H9 (cell line): ENCODE measurements at regions not wholly inside any gene's neighbourhood (a gene's known extent, or its start where the extent isn't known, plus 50 kb on each side); places are given as distances from the start of the nearest gene placed in this dataset.

Experiments used
- DNase-seq: peaks from one replicate; pipeline ENCODE4 v3.0.0-alpha.2; 2017
- H2AFZ ChIP-seq: one replicate; pipeline ENCODE4 v1.6.1; 2013; ENCODE audit warnings: mild to moderate bottlenecking, low read length, control low read depth, moderate library complexity
- H2AK5ac ChIP-seq: 2 replicates; pipeline ENCODE4 v1.6.1; 2013; ENCODE audit warnings: low read length, control low read depth, mixed read lengths; ENCODE audit not compliant: insufficient read length
- H2BK120ac ChIP-seq: one replicate; pipeline ENCODE4 v1.6.1; 2013; ENCODE audit warnings: low read depth, mild to moderate bottlenecking, low read length, control low read depth, inconsistent platforms; ENCODE audit not compliant: poor library complexity, severe bottlenecking
- H2BK12ac ChIP-seq: 2 replicates; pipeline ENCODE4 v1.6.1; 2013; ENCODE audit warnings: low read length, control low read depth, mixed read lengths, low read depth; ENCODE audit not compliant: insufficient read length
- H2BK15ac ChIP-seq: 2 replicates; pipeline ENCODE4 v1.6.1; 2013; ENCODE audit warnings: low read depth, low read length, control low read depth
- H2BK20ac ChIP-seq: one replicate; pipeline ENCODE4 v1.6.1; 2013; ENCODE audit warnings: low read depth, mild to moderate bottlenecking, low read length, control low read depth, inconsistent platforms; ENCODE audit not compliant: poor library complexity, severe bottlenecking
- H2BK5ac ChIP-seq: 2 replicates; pipeline ENCODE4 v1.6.1; 2013; ENCODE audit warnings: low read length, control low read depth, mixed read lengths; ENCODE audit not compliant: insufficient read length
- H3K14ac ChIP-seq: 2 replicates; pipeline ENCODE4 v1.6.1; 2013; ENCODE audit warnings: low read length, control low read depth; ENCODE audit not compliant: insufficient read depth
- H3K18ac ChIP-seq: 2 replicates; pipeline ENCODE4 v1.6.1; 2013; ENCODE audit warnings: low read depth, mild to moderate bottlenecking, mixed read lengths, low read length, control low read depth; ENCODE audit not compliant: insufficient read length
- H3K23ac ChIP-seq: 2 replicates; pipeline ENCODE4 v1.6.1; 2013; ENCODE audit warnings: low read length, control low read depth, mixed read lengths, low read depth; ENCODE audit not compliant: insufficient read length
- H3K23me2 ChIP-seq: 2 replicates; pipeline ENCODE4 v1.6.1; 2013; ENCODE audit warnings: low read depth, mild to moderate bottlenecking, mixed read lengths, low read length, control low read depth; ENCODE audit not compliant: insufficient read length, poor library complexity, severe bottlenecking
- H3K27ac ChIP-seq: 2 replicates; pipeline ENCODE4 v1.5.1; 2013; ENCODE audit warnings: low read length, control low read depth, mixed read lengths, low read depth; ENCODE audit not compliant: insufficient read length
- H3K27me3 ChIP-seq: 2 replicates; pipeline ENCODE4 v1.6.1; 2013; ENCODE audit warnings: low read length, control low read depth, inconsistent platforms; ENCODE audit not compliant: insufficient read depth
- H3K4ac ChIP-seq: 2 replicates; pipeline ENCODE4 v1.6.1; 2013; ENCODE audit warnings: low read depth, mild to moderate bottlenecking, control low read depth, inconsistent platforms, low read length, moderate library complexity
- H3K4me1 ChIP-seq: 2 replicates; pipeline ENCODE4 v1.6.1; 2013; ENCODE audit warnings: low read length, control low read depth, inconsistent platforms; ENCODE audit not compliant: insufficient read depth
- H3K4me2 ChIP-seq: 2 replicates; pipeline ENCODE4 v1.6.1; 2013; ENCODE audit warnings: low read length, control low read depth, mixed read lengths; ENCODE audit not compliant: insufficient read length, insufficient read depth
- H3K56ac ChIP-seq: 2 replicates; pipeline ENCODE4 v1.6.1; 2013; ENCODE audit warnings: low read depth, mild to moderate bottlenecking, mixed read lengths, low read length, control low read depth; ENCODE audit not compliant: insufficient read length
- H3K79me1 ChIP-seq: 2 replicates; pipeline ENCODE4 v1.6.1; 2013; ENCODE audit warnings: low read depth, mild to moderate bottlenecking, moderate library complexity, low read length, control low read depth, inconsistent platforms; ENCODE audit not compliant: insufficient read depth, poor library complexity, severe bottlenecking
- H3K79me2 ChIP-seq: 2 replicates; pipeline ENCODE4 v1.6.1; 2013; ENCODE audit warnings: low read length, control low read depth, inconsistent platforms; ENCODE audit not compliant: insufficient read depth
- H3K9ac ChIP-seq: 2 replicates; pipeline ENCODE4 v1.6.1; 2013; ENCODE audit warnings: low read length, control low read depth, mixed read lengths; ENCODE audit not compliant: insufficient read length; ENCODE audit errors: extremely low read depth
- H3K9me3 ChIP-seq: one replicate; pipeline ENCODE4 v1.6.1; 2013; ENCODE audit warnings: low read depth, low read length, inconsistent platforms; ENCODE audit not compliant: control insufficient read depth
- H3T11ph ChIP-seq: one replicate; pipeline ENCODE4 v1.6.1; 2013; ENCODE audit warnings: mild to moderate bottlenecking, low read length, control low read depth, inconsistent platforms
- H4K20me1 ChIP-seq: one replicate; pipeline ENCODE4 v1.6.1; 2013; ENCODE audit not compliant: control insufficient read depth, insufficient read length, insufficient read depth
- H4K5ac ChIP-seq: 2 replicates; pipeline ENCODE4 v1.6.1; 2013; ENCODE audit warnings: low read depth, mild to moderate bottlenecking, mixed read lengths, low read length, control low read depth; ENCODE audit not compliant: insufficient read length
- H4K8ac ChIP-seq: replicated peaks from 2 replicates; pipeline ENCODE4 v1.6.1; 2013; ENCODE audit warnings: low read length, control low read depth, mixed read lengths, low read depth; ENCODE audit not compliant: insufficient read length
- H4K91ac ChIP-seq: 2 replicates; pipeline ENCODE4 v1.6.1; 2013; ENCODE audit warnings: low read depth, mild to moderate bottlenecking, moderate library complexity, mixed read lengths, low read length, control low read depth; ENCODE audit not compliant: insufficient read length
- H3K27ac Mint-ChIP-seq, 3 experiments: 2 replicates in 2 of 3; 3 replicates in 1 of 3; pipeline ENCODE4 v1.8.0; 2020 to 2021; ENCODE audit warnings: mixed read lengths in 3 of 3, mild to moderate bottlenecking in 1 of 3, moderate library complexity in 1 of 3
- H3K27me3 Mint-ChIP-seq: 2 replicates; pipeline ENCODE4 v1.8.0; 2021; ENCODE audit warnings: low read depth, mild to moderate bottlenecking, moderate library complexity, mixed read lengths
- H3K36me3 Mint-ChIP-seq, 3 experiments: 2 replicates in 2 of 3; 3 replicates in 1 of 3; pipeline ENCODE4 v1.8.0; 2020 to 2021; ENCODE audit warnings: low read depth in 3 of 3, mixed read lengths in 3 of 3; ENCODE audit not compliant: insufficient read depth in 1 of 3
- H3K4me1 Mint-ChIP-seq, 2 experiments: 2 replicates each; pipeline ENCODE4 v1.8.0; 2020; ENCODE audit warnings: mixed read lengths in 2 of 2
- H3K4me3 Mint-ChIP-seq, 2 experiments: 2 replicates in 1 of 2; 3 replicates in 1 of 2; pipeline ENCODE4 v1.8.0; 2020 to 2021; ENCODE audit warnings: mild to moderate bottlenecking in 2 of 2, mixed read lengths in 2 of 2, moderate library complexity in 1 of 2
- H3K9me3 Mint-ChIP-seq, 2 experiments: 2 replicates in 1 of 2; 3 replicates in 1 of 2; pipeline ENCODE4 v1.8.0; 2020; ENCODE audit warnings: mild to moderate bottlenecking in 2 of 2, mixed read lengths in 2 of 2, moderate library complexity in 1 of 2
- WGBS: extraction: QIAGEN DNeasy Blood & Tissue Kit; methylation state at CpG from one replicate; pipeline ENCODE4 v1.1.7; 2013; ENCODE audit warnings: missing lambda C conversion rate, low lambda C conversion rate, mixed read lengths; ENCODE audit not compliant: insufficient read length; ENCODE audit errors: extremely low coverage; 5-methylcytosine and 5-hydroxymethylcytosine counted together
- TF ChIP-seq, protein P1 (sequence below): fragments of 200-600 bp; sonication (generic); conservative IDR thresholded peaks from 3 replicates; pipeline ENCODE4 v1.8.0; 2021; ENCODE audit warnings: antibody characterized with exemption, mild to moderate bottlenecking

DNA sequence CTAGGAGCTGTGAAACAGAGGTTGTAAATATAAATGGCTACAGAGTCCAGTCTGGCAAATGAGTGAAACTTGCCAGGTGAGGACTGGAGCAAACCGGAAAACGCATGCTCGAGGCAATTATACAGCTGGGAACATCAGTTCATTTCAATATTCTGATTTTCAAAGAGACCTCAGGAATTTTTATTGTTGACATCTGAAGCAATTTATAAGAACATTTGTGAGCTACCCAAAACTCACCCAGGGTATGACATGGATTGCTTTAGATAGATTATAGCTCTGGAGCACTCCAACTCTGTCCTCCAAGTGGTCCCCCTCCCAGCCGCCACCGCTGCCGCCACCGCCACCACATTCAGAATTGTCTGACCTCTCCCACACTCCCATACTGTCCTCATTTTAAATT is 84.6 kb upstream of the GRAMD2B start:
- TF ChIP-seq, protein P1, sequence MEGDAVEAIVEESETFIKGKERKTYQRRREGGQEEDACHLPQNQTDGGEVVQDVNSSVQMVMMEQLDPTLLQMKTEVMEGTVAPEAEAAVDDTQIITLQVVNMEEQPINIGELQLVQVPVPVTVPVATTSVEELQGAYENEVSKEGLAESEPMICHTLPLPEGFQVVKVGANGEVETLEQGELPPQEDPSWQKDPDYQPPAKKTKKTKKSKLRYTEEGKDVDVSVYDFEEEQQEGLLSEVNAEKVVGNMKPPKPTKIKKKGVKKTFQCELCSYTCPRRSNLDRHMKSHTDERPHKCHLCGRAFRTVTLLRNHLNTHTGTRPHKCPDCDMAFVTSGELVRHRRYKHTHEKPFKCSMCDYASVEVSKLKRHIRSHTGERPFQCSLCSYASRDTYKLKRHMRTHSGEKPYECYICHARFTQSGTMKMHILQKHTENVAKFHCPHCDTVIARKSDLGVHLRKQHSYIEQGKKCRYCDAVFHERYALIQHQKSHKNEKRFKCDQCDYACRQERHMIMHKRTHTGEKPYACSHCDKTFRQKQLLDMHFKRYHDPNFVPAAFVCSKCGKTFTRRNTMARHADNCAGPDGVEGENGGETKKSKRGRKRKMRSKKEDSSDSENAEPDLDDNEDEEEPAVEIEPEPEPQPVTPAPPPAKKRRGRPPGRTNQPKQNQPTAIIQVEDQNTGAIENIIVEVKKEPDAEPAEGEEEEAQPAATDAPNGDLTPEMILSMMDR = no peak
- Histone ChIP-seq H3K18ac (no peak overlapping the region), H3K14ac (no peak overlapping the region), H2BK12ac (no peak overlapping the region), H4K91ac (no peak overlapping the region), H3K79me1 (no peaks in the 10 kb centered on the region), H3K56ac (no peak overlapping the region), H2BK5ac (no peak overlapping the region), H4K20me1 (no peaks in the 10 kb centered on the region), H2BK15ac (no peak overlapping the region), H2AK5ac (no peak overlapping the region), H3K4ac (no peak overlapping the region), H3T11ph (no peak overlapping the region), H3K23ac (no peak overlapping the region), H3K23me2 (no peaks in the 10 kb centered on the region), H3K4me1 (no peaks in the 10 kb centered on the region; the same call in none of the 2 replicates), H3K79me2 (no peaks in the 10 kb centered on the region), H3K9ac (no peak overlapping the region), H3K27ac (no peak overlapping the region), H2BK120ac (no peak overlapping the region), H2BK20ac (no peak overlapping the region), H3K4me2 (no peak overlapping the region), H4K5ac (no peak overlapping the region), H4K8ac (no peak overlapping the region), H3K27me3 (no peaks in the 10 kb centered on the region), H3K9me3 (no peaks in the 10 kb centered on the region), H2AFZ (no peak overlapping the region)
- Mint-ChIP-seq H3K36me3 (no peaks in the 10 kb centered on the region), H3K27ac (no peak overlapping the region), H3K4me3 (no peak overlapping the region), H3K9me3 (no peaks in the 10 kb centered on the region), H3K4me1 (peaks cover 6 to 14% of the 10 kb centered on the region in 2 experiments), H3K27me3 (no peaks in the 10 kb centered on the region)
- no CpG with 5 or more reads among the region's 7 CpGs for WGBS
- no peak for DNase-seq
